ENCODE measurements at regions not wholly inside any gene's neighbourhood (a gene's known extent, or its start where the extent isn't known, plus 50 kb on each side); places are given as distances from the start of the nearest gene placed in this dataset.

- no peak for DNase-seq
Observed at GRCh38 chr10:131636841-131637724, 263.7 kb upstream of the PPP2R2D start.

GRCh38 chr10:131638049-131638879 lies 262.5 kb upstream of the PPP2R2D start:
- DNase-seq = no peak

DNA sequence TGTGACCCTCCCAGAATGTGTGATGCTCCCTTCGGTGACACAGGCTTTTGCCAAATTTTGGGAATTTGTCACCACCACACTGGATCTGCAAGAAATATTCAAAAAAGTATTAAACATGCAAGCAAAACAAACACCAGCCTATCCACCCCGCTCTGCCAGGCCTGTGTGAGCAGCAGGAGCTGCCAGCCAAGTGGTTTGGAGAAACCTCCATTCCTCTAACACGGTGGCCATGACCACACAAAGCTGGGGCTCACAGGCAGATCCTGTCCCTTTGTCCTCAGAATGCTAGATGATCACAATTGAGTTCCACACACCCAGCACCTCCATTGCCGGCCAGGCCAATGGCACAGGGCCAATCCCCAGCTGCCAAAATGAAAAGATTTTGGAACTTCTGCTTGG lies 261.9 kb upstream of the PPP2R2D start:
- no peak for DNase-seq

GRCh38 chr10:131640045-131640644 lies 260.7 kb upstream of the PPP2R2D start:
- DNase-seq = no peak

DNA sequence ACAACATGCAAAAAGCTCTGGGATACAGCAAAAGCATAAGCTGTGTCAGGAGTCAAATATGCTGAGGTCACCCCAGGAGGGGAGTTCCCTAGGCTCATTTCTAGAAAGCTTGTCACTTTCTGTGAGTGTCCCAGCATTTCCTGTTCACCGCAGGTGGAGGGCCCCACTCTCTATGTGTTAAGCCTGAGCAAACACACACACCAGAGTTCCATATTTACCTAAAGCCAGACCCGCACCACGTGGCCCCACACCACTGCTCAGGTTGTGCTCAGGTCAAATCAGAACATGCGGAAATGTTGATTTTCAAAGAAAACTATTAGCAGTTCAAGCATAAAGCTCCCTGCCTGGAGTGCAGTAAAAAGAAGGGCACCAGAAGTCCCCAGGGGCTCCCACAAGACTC lies 259.6 kb upstream of the PPP2R2D start:
- no peak for DNase-seq

GRCh38 chr10:131641898-131642297 lies 258.9 kb upstream of the PPP2R2D start:
- DNase-seq = no peak

DNA sequence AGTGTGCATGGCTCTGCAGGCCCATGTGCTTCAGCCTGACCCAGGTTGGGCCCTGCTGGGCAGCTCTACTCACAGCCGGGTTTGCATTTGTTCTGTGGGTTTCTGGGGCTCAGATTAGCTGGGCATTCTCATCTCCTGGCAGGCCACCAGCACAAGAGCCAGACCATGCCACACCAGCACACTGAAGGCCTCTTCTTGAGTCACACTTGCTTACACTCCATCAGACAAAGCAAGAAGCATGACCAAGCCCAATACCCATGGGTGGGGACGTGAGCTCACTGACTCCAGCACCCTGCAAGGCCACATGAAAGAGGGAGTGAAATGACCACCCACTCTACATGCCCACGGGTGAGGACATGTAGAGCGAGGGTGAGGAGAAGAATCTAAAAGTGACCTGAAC lies 257.8 kb upstream of the PPP2R2D start:
- DNase-seq = no peak

DNA sequence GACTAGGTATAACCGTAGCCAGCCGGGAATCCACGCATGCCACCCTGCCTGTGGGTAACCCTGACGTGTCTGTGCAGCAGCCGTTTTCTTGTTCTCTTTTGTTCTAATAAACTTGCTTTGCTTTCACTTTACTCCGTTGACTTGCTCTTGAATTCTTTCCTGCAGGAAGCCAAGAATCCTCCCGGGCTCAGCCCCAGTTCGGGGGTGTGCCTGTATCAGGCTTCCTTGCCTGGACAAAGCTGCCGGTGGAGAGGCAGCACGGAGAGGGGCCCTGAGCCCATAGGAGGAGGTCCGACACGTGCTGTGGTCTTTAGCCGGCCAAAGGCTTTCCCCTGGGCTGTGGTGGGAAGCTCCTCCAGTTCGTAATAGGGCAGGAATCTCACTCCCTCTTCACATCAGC lies 256.5 kb upstream of the PPP2R2D start:
- no peak for DNase-seq

GRCh38 chr10:131644864-131645658 lies 255.7 kb upstream of the PPP2R2D start:
- DNase-seq = no peak

DNA sequence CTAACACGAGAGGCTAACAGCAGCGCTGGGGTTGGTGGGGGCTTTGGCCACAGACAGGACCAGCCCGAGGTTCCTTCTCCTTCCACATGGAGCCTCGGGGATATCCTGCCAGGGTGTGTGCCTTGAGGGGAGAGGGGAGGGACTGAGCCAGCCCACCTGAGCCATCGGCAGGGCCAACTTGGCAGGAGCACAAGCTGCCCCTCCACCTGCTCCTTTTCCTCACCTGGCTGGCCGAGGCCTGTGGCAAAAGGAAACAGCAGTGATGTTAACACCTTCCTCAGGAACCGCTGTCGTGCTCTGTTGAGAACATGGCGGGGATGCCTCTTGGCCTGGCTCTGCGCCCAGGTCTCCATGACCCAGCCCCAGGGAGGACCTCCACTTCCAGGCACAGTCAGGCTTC lies 255.1 kb upstream of the PPP2R2D start:
- no peak for DNase-seq

DNA sequence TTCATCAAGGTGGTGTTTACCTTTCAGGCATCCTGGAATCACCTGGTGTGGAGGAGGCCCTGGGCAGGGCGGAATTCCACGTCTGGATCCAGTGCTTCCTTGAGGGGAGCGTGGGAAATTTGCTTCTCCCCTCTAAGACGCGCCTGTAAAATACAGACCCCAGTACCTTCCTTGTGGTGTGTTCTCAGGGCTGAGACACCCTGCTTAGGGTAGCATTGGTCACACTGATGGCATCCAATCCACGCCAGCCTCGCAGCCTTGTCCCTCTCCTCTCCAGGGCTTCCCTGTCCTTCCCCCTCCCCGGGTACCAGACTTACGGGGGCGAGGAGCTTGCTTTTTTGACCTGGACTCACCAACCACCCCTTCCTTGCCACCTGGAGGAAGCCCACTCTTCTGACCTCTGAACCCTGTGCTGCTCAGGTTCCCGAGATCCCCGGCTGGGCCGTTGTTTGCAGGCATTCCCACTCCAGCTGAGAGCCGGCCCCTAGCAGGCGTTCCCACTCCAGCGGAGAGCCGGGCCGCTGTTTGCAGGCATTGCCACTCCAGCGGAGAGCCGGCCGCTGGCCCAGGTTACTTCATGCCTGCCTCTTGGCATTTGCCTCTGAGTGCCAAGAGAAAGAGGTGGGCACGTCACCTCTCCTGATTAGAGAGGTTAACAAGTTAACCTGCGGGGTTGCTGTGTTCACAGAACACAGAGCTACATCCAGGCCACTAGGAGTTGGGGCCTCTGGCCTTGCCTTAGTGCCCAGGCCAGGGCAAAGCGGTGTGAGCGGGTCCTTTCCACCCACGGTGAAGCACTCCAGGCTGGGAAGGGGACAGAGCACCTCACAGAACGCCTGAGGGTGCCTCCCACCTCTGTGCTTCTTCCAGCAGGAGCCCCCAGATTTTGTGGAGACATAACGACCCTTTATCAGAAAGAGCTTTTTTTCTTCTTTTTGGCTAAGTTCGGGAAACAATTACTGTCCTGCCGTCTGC lies 254.0 kb upstream of the PPP2R2D start:
- DNase-seq = no peak

- DNase-seq = no peak
Observed at GRCh38 chr10:131647789-131648188, 253.0 kb upstream of the PPP2R2D start.

DNA sequence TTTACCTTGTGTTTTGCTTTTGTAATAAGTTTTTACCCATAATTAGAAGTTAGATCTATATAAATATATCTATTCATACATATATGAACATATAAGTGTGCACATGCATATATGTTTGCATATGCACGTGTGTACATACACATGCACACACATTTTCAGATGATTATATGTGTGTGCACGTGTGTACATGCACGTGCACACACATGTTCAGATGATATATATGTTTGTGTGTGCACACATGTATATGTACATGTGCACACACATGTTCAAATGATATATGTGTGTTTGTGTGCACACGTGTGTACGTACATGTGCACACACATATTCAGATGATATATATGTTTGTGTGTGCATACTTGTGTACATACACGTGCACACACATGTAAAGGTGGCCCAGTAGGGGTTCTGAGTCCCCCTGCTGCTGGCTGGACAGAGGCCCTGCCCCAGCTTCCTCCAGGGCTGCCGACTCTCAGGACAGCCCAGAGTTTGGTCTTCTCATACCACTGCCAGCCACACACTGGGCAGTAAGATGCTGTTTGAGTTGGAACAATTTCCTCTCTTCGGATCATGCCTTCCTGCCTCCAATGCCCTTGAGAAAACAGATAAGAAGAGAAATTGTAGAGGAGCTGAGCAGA lies 252.3 kb upstream of the PPP2R2D start:
- DNase-seq = no peak

- no peak for DNase-seq
Observed at GRCh38 chr10:131649617-131650016, 251.2 kb upstream of the PPP2R2D start.

- DNase-seq = no peak
Observed at GRCh38 chr10:131650169-131650705, 250.6 kb upstream of the PPP2R2D start.

DNA sequence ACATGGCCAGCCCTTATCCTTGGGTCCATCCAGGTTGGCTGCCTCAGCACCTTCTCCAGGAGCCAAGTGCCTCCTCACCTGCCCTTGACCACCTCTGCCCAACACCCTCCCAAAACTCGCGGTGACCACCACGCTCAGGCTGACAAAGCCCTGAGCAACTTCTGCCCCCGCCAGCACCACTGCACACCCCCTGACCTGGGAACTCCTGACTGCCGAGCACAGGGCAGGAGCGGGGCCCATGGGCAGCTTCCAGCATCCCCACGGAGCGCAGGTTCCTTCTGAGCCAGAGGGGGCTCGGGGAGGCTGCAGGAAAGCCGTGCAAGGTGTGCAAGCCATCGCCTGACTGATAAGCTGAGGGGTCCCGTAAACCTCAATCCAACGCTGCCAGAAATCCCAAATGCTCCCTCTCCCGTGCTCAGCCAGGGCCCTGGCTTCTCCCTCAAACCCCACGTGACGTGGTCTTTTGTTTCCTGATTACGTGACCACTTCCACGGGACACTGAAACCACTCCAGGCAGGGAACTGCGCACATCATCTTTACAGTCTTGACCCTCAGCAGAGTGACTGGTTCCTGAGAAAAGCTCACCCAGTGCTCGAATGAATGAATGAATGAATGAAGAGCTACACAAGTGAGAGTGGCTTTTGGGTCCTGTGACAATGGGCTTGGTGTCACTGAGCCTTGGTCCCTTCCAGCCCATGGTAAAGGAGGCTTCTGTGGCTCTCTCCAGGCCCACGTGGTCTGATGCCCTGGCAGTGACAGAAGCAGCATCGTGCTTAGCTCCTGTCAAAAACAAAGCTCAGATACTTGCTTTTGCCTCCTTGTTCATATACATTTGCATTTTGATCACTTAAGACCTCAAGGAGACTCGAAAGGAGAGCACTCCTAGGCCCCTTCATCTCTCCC lies 249.8 kb upstream of the PPP2R2D start:
- no peak for DNase-seq

DNA sequence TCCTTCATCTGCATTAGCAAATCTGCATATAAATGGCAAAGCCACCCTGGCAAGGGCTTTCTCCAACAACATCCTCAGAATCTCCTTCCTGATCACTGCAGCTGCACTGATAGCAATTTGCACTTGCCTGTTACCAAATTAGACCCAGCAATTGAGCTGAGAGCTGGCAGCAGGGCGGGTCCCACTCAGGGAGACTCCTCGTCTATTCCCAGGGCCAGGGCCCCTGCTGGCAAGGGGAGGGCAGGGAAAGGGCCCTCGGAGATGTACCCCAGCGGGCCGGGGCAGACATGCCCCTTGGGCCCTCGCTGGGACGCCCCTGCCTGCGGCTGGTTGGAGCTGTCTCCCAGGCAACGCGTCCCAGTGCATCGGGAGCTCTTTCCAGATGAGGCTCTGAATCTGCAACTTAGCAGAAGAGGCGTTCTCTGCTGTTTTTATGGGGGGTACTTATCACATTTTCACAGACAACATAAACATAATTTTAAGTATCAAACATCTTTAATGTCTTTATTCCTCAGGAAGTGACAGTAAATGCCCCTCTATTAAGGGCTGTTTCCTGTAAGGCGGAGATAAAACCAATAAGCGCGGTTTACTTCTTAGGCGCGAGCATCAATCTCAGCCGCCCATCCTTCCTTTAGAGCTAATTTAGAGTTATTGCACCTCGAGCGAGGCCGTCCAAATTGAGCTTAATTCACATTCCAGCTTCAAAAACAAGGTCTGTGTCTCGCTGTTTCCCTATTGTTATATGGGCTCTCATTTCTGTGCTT lies 249.0 kb upstream of the PPP2R2D start:
- DNase-seq = no peak

DNA sequence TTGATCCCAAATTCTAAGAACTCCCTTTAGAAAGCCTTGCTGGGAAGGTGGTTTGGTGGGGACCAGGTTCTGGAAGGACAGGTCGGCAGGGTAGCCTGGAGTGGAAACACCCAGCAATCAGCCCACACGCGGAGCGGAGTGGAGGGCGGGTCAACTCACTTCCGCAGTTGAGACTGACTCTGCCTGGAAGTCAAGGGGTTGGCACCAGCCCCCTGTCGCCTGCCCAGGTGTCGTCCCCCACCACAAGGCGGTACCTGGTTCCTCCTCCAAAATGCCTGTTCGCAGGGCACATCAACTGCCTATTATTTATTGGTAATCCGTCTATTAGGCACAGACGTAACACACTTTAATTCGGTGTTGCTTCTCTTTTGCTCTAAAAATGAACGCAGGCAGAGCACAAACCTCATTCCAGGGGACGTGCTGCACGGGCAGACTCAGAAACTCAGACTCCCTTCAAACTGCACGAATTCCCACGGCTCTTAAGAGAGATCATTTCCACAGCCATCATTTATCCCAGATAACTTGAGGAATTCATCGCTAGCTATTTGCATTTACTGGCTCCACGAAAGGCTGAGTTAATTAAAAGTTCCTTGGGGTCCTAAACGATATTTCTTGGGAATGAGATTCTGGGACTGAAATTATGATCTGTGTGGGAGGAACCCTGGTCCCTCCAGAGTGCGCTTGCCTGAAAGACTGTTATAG lies 248.2 kb upstream of the PPP2R2D start:
- DNase-seq = no peak

Data from EL (cell line).